ENCODE measurements at regions not wholly inside any gene's neighbourhood (a gene's known extent, or its start where the extent isn't known, plus 50 kb on each side); places are given as distances from the start of the nearest gene placed in this dataset.

GRCh38 chr18:27377251-27377650 lies 192.1 kb upstream of the CHST9 start:
- Mint-ChIP-seq H3K9me3 (ENCODE audit: unreplicated experiment) (no peaks in the 10 kb centered on the region), H3K4me1 (ENCODE audit: unreplicated experiment) (no peaks in the 10 kb centered on the region), H3K4me3 (ENCODE audit: unreplicated experiment) (no peak overlapping the region), H3K27me3 (ENCODE audit: unreplicated experiment) (peaks cover 7% of the 10 kb centered on the region), H3K36me3 (ENCODE audit: unreplicated experiment) (no peaks in the 10 kb centered on the region), H3K27ac (ENCODE audit: unreplicated experiment) (no peak overlapping the region)
- no peak for TF ChIP-seq CTCF (IDR thresholded peaks at IDR 0.05)
- no peak for DNase-seq (ENCODE audit: extremely low spot score, unreplicated experiment)

DNA sequence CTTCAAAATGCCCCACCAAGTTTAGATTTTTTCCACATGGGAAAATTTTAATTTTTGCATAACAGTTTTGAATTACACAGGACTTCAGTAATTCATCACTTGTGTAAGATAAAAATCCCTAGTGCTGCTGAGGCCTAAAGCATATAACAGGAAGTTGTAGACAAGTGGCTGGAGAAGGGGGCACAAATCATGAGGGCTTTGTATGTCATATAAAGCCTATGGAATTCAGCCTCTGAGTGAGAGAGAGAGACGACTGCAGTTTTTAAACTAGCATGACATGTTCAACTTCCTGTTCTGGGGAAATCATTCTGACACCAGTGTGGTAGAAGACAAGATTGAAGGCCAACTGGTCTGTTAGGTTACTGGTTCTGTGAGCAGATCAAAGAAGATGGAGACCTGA lies 187.3 kb upstream of the CHST9 start:
- Mint-ChIP-seq H3K9me3 (ENCODE audit: unreplicated experiment) (no peaks in the 10 kb centered on the region), H3K4me3 (ENCODE audit: unreplicated experiment) (no peak overlapping the region), H3K4me1 (ENCODE audit: unreplicated experiment) (no peaks in the 10 kb centered on the region), H3K27me3 (ENCODE audit: unreplicated experiment) (peaks cover 25% of the 10 kb centered on the region), H3K27ac (ENCODE audit: unreplicated experiment) (no peak overlapping the region), H3K36me3 (ENCODE audit: unreplicated experiment) (no peaks in the 10 kb centered on the region)
- TF ChIP-seq CTCF (IDR thresholded peaks at IDR 0.05): no peak
- no peak for DNase-seq (ENCODE audit: extremely low spot score, unreplicated experiment)

DNA sequence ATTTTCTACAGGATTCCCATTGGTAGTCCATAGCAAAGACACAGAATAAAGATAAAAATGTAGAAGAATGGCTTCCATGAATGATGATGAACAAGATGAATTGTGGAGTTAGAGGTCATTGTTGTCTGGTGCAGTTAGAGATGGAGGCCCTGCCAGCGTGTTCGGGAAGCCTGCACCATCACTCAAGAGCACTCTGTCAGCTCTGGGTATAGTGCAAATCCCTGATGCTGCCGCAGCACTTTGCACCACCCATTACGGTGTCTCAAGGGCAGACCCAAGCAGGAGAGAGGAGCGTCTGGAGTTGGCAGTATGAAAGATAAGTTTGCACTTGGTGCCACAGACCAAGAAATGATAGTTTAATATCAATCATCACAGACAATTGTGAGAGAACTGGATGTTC lies 181.6 kb upstream of the CHST9 start:
- DNase-seq (ENCODE audit: extremely low spot score, unreplicated experiment): no peak
- Mint-ChIP-seq H3K27me3 (ENCODE audit: unreplicated experiment) (peaks cover 36% of the 10 kb centered on the region), H3K36me3 (ENCODE audit: unreplicated experiment) (no peaks in the 10 kb centered on the region), H3K4me3 (ENCODE audit: unreplicated experiment) (no peak overlapping the region), H3K27ac (ENCODE audit: unreplicated experiment) (no peak overlapping the region), H3K4me1 (ENCODE audit: unreplicated experiment) (no peaks in the 10 kb centered on the region), H3K9me3 (ENCODE audit: unreplicated experiment) (no peaks in the 10 kb centered on the region)
- TF ChIP-seq CTCF (IDR thresholded peaks at IDR 0.05): no peak

GRCh38 chr18:27366151-27366550 lies 181.0 kb upstream of the CHST9 start:
- Mint-ChIP-seq H3K9me3 (ENCODE audit: unreplicated experiment) (no peaks in the 10 kb centered on the region), H3K4me3 (ENCODE audit: unreplicated experiment) (no peak overlapping the region), H3K4me1 (ENCODE audit: unreplicated experiment) (no peaks in the 10 kb centered on the region), H3K27ac (ENCODE audit: unreplicated experiment) (no peak overlapping the region), H3K27me3 (ENCODE audit: unreplicated experiment) (peaks cover 34% of the 10 kb centered on the region), H3K36me3 (ENCODE audit: unreplicated experiment) (no peaks in the 10 kb centered on the region)
- no peak for TF ChIP-seq CTCF (IDR thresholded peaks at IDR 0.05)
- no peak for DNase-seq (ENCODE audit: extremely low spot score, unreplicated experiment)

DNA sequence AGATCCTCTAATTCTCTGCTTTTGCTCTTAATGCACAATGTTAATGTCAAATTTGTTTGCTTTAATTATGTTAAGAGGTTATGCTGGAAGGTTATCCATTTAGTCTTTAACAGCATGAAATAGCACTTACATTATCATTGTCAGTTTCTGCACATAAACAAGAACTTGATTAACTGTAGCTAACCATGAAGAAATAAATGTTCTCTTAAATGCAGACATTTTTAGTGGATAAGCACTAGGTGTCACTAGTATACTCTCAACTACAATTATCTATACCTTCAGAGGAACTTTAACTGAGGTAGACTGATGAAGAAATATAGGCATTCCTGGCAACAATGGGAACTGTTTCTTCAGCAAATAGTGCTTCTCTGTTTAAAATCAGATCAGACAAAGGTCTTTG lies 178.8 kb upstream of the CHST9 start:
- H3K27me3 Mint-ChIP-seq (ENCODE audit: unreplicated experiment): peaks cover 28% of the 10 kb centered on the region

More for the DNA sequence above, 178.8 kb upstream of the CHST9 start:
- no peak overlapping the region for H3K27ac Mint-ChIP-seq (ENCODE audit: unreplicated experiment)
- no peak for DNase-seq (ENCODE audit: extremely low spot score, unreplicated experiment)
- H3K9me3 Mint-ChIP-seq (ENCODE audit: unreplicated experiment): no peaks in the 10 kb centered on the region
- H3K4me3 Mint-ChIP-seq (ENCODE audit: unreplicated experiment): no peak overlapping the region
- H3K4me1 Mint-ChIP-seq (ENCODE audit: unreplicated experiment): no peaks in the 10 kb centered on the region
- no peaks in the 10 kb centered on the region for H3K36me3 Mint-ChIP-seq (ENCODE audit: unreplicated experiment)
- TF ChIP-seq CTCF (IDR thresholded peaks at IDR 0.05): peak; percentile 52

Data from osteocyte (in vitro differentiated cells).